Tibial nerve (tissue), 4 donors: ENCODE measurements at regions not wholly inside any gene's neighbourhood (a gene's known extent, or its start where the extent isn't known, plus 50 kb on each side); places are given as distances from the start of the nearest gene placed in this dataset.
A peak's percentile ranks its signal among the peaks of the same experiment; 100 is the strongest.

Experiments used
- EP300 ChIP-seq, 2 donors: sonication (generic); formaldehyde crosslinking; IDR thresholded peaks; one replicate each; pipeline ENCODE4 v1.6.1; 2017; ENCODE audit warnings: antibody characterized with exemption in 2 of 2, mild to moderate bottlenecking in 1 of 2
- POLR2A ChIP-seq, 2 donors: fragments of 450-650 bp; IDR thresholded peaks; one replicate each; pipeline ENCODE4 v1.6.1; 2017; ENCODE audit warnings: antibody characterized with exemption in 2 of 2, mild to moderate bottlenecking in 2 of 2, moderate library complexity in 2 of 2
- TF ChIP-seq, protein P1 (sequence below), 5 experiments: fragments of 200-600 bp in 3 of 5; fragments of 450-650 bp in 2 of 5; sonication (generic) in 3 of 5; IDR thresholded peaks; one replicate each; pipeline ENCODE4 v1.5.1; 2016 to 2019; ENCODE audit warnings: antibody characterized with exemption in 5 of 5, mild to moderate bottlenecking in 3 of 5, moderate library complexity in 2 of 5

DNA sequence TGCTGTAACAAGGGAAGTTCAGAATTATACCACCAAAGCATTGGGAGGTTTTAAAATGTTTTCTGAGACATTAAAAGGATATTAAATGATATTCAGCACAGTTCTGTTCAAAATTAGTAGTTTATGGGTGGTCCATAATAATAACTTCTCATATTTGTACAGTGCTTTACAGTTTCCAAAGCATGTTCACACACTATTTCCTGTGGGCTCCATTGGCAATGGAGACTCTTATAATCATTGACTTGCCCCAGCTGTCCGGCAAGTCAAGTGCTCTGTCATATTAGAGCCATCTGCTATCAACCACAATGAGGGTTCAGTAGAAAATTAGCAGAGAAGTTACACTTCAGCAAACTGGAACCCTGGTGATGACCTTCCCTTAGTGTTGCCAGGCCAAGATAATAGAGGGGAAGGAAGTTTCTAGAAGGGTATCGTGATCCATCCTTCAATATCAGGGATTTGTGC lies 526.6 kb upstream of the CCDC196 start:
- TF ChIP-seq, protein P1, sequence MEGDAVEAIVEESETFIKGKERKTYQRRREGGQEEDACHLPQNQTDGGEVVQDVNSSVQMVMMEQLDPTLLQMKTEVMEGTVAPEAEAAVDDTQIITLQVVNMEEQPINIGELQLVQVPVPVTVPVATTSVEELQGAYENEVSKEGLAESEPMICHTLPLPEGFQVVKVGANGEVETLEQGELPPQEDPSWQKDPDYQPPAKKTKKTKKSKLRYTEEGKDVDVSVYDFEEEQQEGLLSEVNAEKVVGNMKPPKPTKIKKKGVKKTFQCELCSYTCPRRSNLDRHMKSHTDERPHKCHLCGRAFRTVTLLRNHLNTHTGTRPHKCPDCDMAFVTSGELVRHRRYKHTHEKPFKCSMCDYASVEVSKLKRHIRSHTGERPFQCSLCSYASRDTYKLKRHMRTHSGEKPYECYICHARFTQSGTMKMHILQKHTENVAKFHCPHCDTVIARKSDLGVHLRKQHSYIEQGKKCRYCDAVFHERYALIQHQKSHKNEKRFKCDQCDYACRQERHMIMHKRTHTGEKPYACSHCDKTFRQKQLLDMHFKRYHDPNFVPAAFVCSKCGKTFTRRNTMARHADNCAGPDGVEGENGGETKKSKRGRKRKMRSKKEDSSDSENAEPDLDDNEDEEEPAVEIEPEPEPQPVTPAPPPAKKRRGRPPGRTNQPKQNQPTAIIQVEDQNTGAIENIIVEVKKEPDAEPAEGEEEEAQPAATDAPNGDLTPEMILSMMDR (IDR thresholded peaks at IDR 0.05), result peak in 2 of 5 experiments; percentile 1 to 28
- no peak for TF ChIP-seq POLR2A (IDR thresholded peaks at IDR 0.05)
- no peak for TF ChIP-seq EP300 (IDR thresholded peaks at IDR 0.05)
